Erythroblast (primary cell): ENCODE measurements at regions not wholly inside any gene's neighbourhood (a gene's known extent, or its start where the extent isn't known, plus 50 kb on each side); places are given as distances from the start of the nearest gene placed in this dataset.
A peak's percentile ranks its signal among the peaks of the same experiment; 100 is the strongest.
"Not testable (repeated sequence)": the region's sequence is repeated elsewhere in the genome, so short reads cannot be mapped to it uniquely, and the experiment has no call there.

Experiments used
- DNase-seq, 2 experiments: peaks; one replicate each; lab custom pipeline; 2025; lab: John Stamatoyannopoulos, UW
- GATA1 ChIP-seq: IDR thresholded peaks from 2 replicates; pipeline ENCODE4 v1.6.1; 2011; ENCODE audit warnings: low read depth, mild to moderate bottlenecking, control low read depth, low read length, moderate library complexity
- POLR2A ChIP-seq: IDR thresholded peaks from 2 replicates; pipeline ENCODE4 v1.6.1; 2011; ENCODE audit warnings: mild to moderate bottlenecking, low read length

- no peak for TF ChIP-seq GATA1
Observed at GRCh38 chr12:78550831-78551230, 313.7 kb upstream of the SYT1 start.

GRCh38 chr12:78555802-78556201, 308.8 kb upstream of the SYT1 start:
- no peak for TF ChIP-seq POLR2A
- no peak for TF ChIP-seq GATA1

More at GRCh38 chr12:78550831-78551230, 313.7 kb upstream of the SYT1 start:
- no peak for DNase-seq

GRCh38 chr12:78556651-78557050, 307.9 kb upstream of the SYT1 start:
- TF ChIP-seq POLR2A (no peak), GATA1 (no peak)

More at GRCh38 chr12:78555802-78556201, 308.8 kb upstream of the SYT1 start:
- DNase-seq: no peak

GRCh38 chr12:78559416-78559815, 305.2 kb upstream of the SYT1 start:
- TF ChIP-seq POLR2A: no peak
- TF ChIP-seq GATA1: no peak
- no peak for DNase-seq

More at GRCh38 chr12:78556651-78557050, 307.9 kb upstream of the SYT1 start:
- no peak for DNase-seq

- TF ChIP-seq GATA1 (no peak), POLR2A (no peak)
- no peak for DNase-seq
Observed at GRCh38 chr12:78559886-78560285, 304.7 kb upstream of the SYT1 start.

GRCh38 chr12:78560633-78561032, 303.9 kb upstream of the SYT1 start:
- DNase-seq: no peak
- no peak for TF ChIP-seq GATA1
- no peak for TF ChIP-seq POLR2A

GRCh38 chr12:78562368-78563205, 302.0 kb upstream of the SYT1 start:
- DNase-seq: peak in 1 of 2 experiments; percentile 2
- no peak for TF ChIP-seq GATA1
- TF ChIP-seq POLR2A: no peak

- TF ChIP-seq GATA1: no peak
- no peak for TF ChIP-seq POLR2A
- DNase-seq: no peak
Observed at GRCh38 chr12:78563826-78564225, 300.7 kb upstream of the SYT1 start.

- no peak for TF ChIP-seq POLR2A
- no peak for TF ChIP-seq GATA1
- no peak for DNase-seq
Observed at GRCh38 chr12:78566456-78566855, 298.1 kb upstream of the SYT1 start.

GRCh38 chr12:78568321-78569020, 296.1 kb upstream of the SYT1 start:
- TF ChIP-seq POLR2A (no peak), GATA1 (no peak)
- DNase-seq: no peak

- DNase-seq: no peak
Observed at GRCh38 chr12:78571953-78572352, 292.6 kb upstream of the SYT1 start.

GRCh38 chr12:78575208-78575607, 289.4 kb upstream of the SYT1 start:
- DNase-seq: not testable (repeated sequence)

More at GRCh38 chr12:78571953-78572352, 292.6 kb upstream of the SYT1 start:
- no peak for TF ChIP-seq POLR2A
- no peak for TF ChIP-seq GATA1

- no peak for DNase-seq
- TF ChIP-seq POLR2A: no peak
- TF ChIP-seq GATA1: no peak
Observed at GRCh38 chr12:78579846-78580245, 284.7 kb upstream of the SYT1 start.

GRCh38 chr12:78580296-78580695, 284.3 kb upstream of the SYT1 start:
- TF ChIP-seq POLR2A (no peak), GATA1 (no peak)
- DNase-seq: no peak

- peak; percentile 0 to 17 for DNase-seq
- no peak for TF ChIP-seq GATA1
- no peak for TF ChIP-seq POLR2A
Observed at GRCh38 chr12:78584695-78585094, 279.9 kb upstream of the SYT1 start.

GRCh38 chr12:78585132-78585531, 279.4 kb upstream of the SYT1 start:
- DNase-seq: no peak
- no peak for TF ChIP-seq GATA1
- no peak for TF ChIP-seq POLR2A
